Retinal pigment epithelial cell (primary cell): ENCODE measurements at regions not wholly inside any gene's neighbourhood (a gene's known extent, or its start where the extent isn't known, plus 50 kb on each side); places are given as distances from the start of the nearest gene placed in this dataset.

ENCODE experiments used
- DNase-seq: peaks from one replicate; pipeline ENCODE4 v3.0.0-alpha.2; 2010; ENCODE audit warnings: low read depth
- H3K4me3 ChIP-seq: 2 replicates; pipeline ENCODE4 v1.5.1; 2011; ENCODE audit warnings: mild to moderate bottlenecking, low read length, control low read depth, moderate library complexity
- CTCF ChIP-seq: conservative IDR thresholded peaks from 2 replicates; pipeline ENCODE4 v1.5.1; 2011; ENCODE audit warnings: low read depth, low read length, control low read depth, inconsistent platforms

GRCh38 chr21:23067672-23068071 is 2069.5 kb downstream of the NCAM2 start:
- no peak overlapping the region for H3K4me3 ChIP-seq
- no peak for DNase-seq
- TF ChIP-seq CTCF: no peak

DNA sequence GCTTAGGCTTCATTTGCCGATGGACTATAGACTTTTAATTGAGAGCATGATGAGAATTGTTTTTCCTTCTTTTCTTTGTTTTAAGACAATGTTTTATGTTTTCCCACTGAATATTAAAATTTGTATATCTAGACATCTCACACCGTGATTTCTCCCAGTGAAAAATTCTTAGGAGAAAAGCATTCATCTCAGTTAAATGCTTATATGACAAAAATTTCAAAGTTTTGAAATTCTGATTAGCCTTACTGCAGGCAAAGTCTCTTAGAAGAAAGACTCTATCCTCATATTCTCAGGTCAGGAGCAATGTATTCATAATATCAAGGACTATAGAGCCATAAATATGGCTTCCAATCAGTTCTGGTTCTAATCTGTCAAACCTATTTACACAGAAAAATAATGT is 2085.0 kb downstream of the NCAM2 start:
- DNase-seq: no peak
- no peak overlapping the region for H3K4me3 ChIP-seq
- no peak for TF ChIP-seq CTCF

GRCh38 chr21:23093259-23093658 is 2095.1 kb downstream of the NCAM2 start:
- no peak for TF ChIP-seq CTCF
- no peak for DNase-seq

GRCh38 chr21:23099185-23099584 is 2101.0 kb downstream of the NCAM2 start:
- no peak overlapping the region for H3K4me3 ChIP-seq
- no peak for DNase-seq
- no peak for TF ChIP-seq CTCF

More at GRCh38 chr21:23093259-23093658, 2095.1 kb downstream of the NCAM2 start:
- H3K4me3 ChIP-seq: no peak overlapping the region

DNA sequence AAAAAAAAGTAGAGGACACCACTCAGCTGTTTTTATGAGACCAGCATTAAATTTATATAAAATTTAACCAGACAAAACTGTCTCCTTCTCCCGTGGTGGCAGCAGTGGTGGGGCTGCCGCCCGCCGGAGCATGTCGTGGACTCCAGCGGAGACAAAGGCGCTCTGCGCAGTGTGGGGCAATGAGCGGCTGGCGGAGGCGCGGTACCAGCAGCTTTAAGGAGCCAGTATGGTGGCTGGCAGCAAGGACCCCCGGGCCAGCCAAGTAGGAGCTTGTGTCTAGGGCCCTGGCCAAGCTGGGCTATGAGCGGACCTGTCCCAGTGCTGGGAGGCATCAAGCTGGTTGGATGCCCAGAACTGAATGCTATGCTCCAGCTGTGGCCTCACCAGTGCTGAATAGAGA is 2102.9 kb downstream of the NCAM2 start:
- no peak overlapping the region for H3K4me3 ChIP-seq
- DNase-seq: no peak
- no peak for TF ChIP-seq CTCF

DNA sequence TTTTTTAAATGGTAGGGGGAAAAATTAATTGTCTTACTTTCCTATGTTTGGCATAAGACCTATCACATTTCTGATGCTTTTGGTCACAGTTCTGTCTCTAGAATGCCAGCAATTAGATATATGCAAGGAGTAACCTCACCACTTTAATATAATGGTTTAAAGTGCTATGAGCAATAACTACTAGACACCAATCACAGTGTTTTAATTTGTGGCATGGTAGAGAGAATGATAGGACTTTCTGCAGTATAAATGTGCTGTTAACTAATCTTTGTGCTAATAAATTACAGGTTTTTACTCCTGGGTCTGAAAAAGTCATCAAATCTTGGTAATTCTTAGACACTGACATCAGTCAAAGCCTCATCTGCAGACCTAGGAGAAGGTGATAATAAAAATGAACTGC is 2110.3 kb downstream of the NCAM2 start:
- no peak for DNase-seq
- H3K4me3 ChIP-seq: no peak overlapping the region
- no peak for TF ChIP-seq CTCF

- H3K4me3 ChIP-seq: no peak overlapping the region
- DNase-seq: no peak
- no peak for TF ChIP-seq CTCF
These were observed 2112.9 kb downstream of the NCAM2 start for GRCh38 chr21:23111070-23111600.
